ENCODE measurements at regions not wholly inside any gene's neighbourhood (a gene's known extent, or its start where the extent isn't known, plus 50 kb on each side); places are given as distances from the start of the nearest gene placed in this dataset.
"Not testable (repeated sequence)": the region's sequence is repeated elsewhere in the genome, so short reads cannot be mapped to it uniquely, and the experiment has no call there.

GRCh38 chr14:40987481-40987880, 619.2 kb upstream of the LRFN5 start:
- no peaks in the 10 kb centered on the region for H3K9me3 ChIP-seq (ENCODE audit: control insufficient read depth, low read length)
- H3K4me3 ChIP-seq (ENCODE audit: low read length): no peak overlapping the region
- no peaks in the 10 kb centered on the region for H3K27me3 ChIP-seq (replicated peaks; ENCODE audit: control insufficient read depth, insufficient read depth, low read length)
- H3K4me1 ChIP-seq (ENCODE audit: control insufficient read depth, insufficient read depth, low read length): no peaks in the 10 kb centered on the region
- no peak overlapping the region for H3K9ac ChIP-seq (ENCODE audit: low read length)
- DNase-seq (ENCODE audit: low read depth): no peak
- no peaks in the 10 kb centered on the region for H3K36me3 ChIP-seq (ENCODE audit: control insufficient read depth, insufficient read depth, low read length, severe bottlenecking)

- no peak overlapping the region for H3K4me3 ChIP-seq (ENCODE audit: low read length)
- no peaks in the 10 kb centered on the region for H3K27me3 ChIP-seq (replicated peaks; ENCODE audit: control insufficient read depth, insufficient read depth, low read length)
- no peaks in the 10 kb centered on the region for H3K9me3 ChIP-seq (ENCODE audit: control insufficient read depth, low read length)
- H3K4me1 ChIP-seq (ENCODE audit: control insufficient read depth, insufficient read depth, low read length): no peaks in the 10 kb centered on the region
- no peaks in the 10 kb centered on the region for H3K36me3 ChIP-seq (ENCODE audit: control insufficient read depth, insufficient read depth, low read length, severe bottlenecking)
- H3K9ac ChIP-seq (ENCODE audit: low read length): no peak overlapping the region
- no peak for DNase-seq (ENCODE audit: low read depth)
Observed at GRCh38 chr14:40986655-40987054, 620.0 kb upstream of the LRFN5 start.

GRCh38 chr14:40985584-40985983, 621.1 kb upstream of the LRFN5 start:
- Histone ChIP-seq H3K27me3 (replicated peaks; ENCODE audit: control insufficient read depth, insufficient read depth, low read length) (no peaks in the 10 kb centered on the region), H3K4me3 (ENCODE audit: low read length) (no peak overlapping the region), H3K9ac (ENCODE audit: low read length) (no peak overlapping the region), H3K36me3 (ENCODE audit: control insufficient read depth, insufficient read depth, low read length, severe bottlenecking) (no peaks in the 10 kb centered on the region), H3K9me3 (ENCODE audit: control insufficient read depth, low read length) (no peaks in the 10 kb centered on the region), H3K4me1 (ENCODE audit: control insufficient read depth, insufficient read depth, low read length) (no peaks in the 10 kb centered on the region)
- DNase-seq (ENCODE audit: low read depth): no peak

GRCh38 chr14:40983604-40984003, 623.1 kb upstream of the LRFN5 start:
- Histone ChIP-seq H3K4me3 (ENCODE audit: low read length) (no peak overlapping the region), H3K36me3 (ENCODE audit: control insufficient read depth, insufficient read depth, low read length, severe bottlenecking) (no peaks in the 10 kb centered on the region), H3K27me3 (replicated peaks; ENCODE audit: control insufficient read depth, insufficient read depth, low read length) (no peaks in the 10 kb centered on the region), H3K4me1 (ENCODE audit: control insufficient read depth, insufficient read depth, low read length) (no peaks in the 10 kb centered on the region), H3K9me3 (ENCODE audit: control insufficient read depth, low read length) (no peaks in the 10 kb centered on the region), H3K9ac (ENCODE audit: low read length) (no peak overlapping the region)
- DNase-seq (ENCODE audit: low read depth): no peak

- no peak overlapping the region for H3K9ac ChIP-seq (ENCODE audit: low read length)
- DNase-seq (ENCODE audit: low read depth): no peak
- no peak overlapping the region for H3K4me3 ChIP-seq (ENCODE audit: low read length)
- no peaks in the 10 kb centered on the region for H3K36me3 ChIP-seq (ENCODE audit: control insufficient read depth, insufficient read depth, low read length, severe bottlenecking)
- no peaks in the 10 kb centered on the region for H3K9me3 ChIP-seq (ENCODE audit: control insufficient read depth, low read length)
- H3K4me1 ChIP-seq (ENCODE audit: control insufficient read depth, insufficient read depth, low read length): no peaks in the 10 kb centered on the region
- no peaks in the 10 kb centered on the region for H3K27me3 ChIP-seq (replicated peaks; ENCODE audit: control insufficient read depth, insufficient read depth, low read length)
Observed at GRCh38 chr14:40981247-40981646, 625.4 kb upstream of the LRFN5 start.

- H3K27me3 ChIP-seq (replicated peaks; ENCODE audit: control insufficient read depth, insufficient read depth, low read length); H3K4me3 ChIP-seq (ENCODE audit: low read length); H3K4me1 ChIP-seq (ENCODE audit: control insufficient read depth, insufficient read depth, low read length); H3K9ac ChIP-seq (ENCODE audit: low read length); H3K36me3 ChIP-seq (ENCODE audit: control insufficient read depth, insufficient read depth, low read length, severe bottlenecking); DNase-seq (ENCODE audit: low read depth): not testable (repeated sequence)
- peaks cover 11% of the 10 kb centered on the region for H3K9me3 ChIP-seq (ENCODE audit: control insufficient read depth, low read length)
Observed at GRCh38 chr14:40960257-40960656, 646.4 kb upstream of the LRFN5 start.

GRCh38 chr14:40955131-40955505, 651.6 kb upstream of the LRFN5 start:
- Histone ChIP-seq H3K36me3 (ENCODE audit: control insufficient read depth, insufficient read depth, low read length, severe bottlenecking) (no peaks in the 10 kb centered on the region), H3K4me1 (ENCODE audit: control insufficient read depth, insufficient read depth, low read length) (no peaks in the 10 kb centered on the region), H3K4me3 (ENCODE audit: low read length) (no peak overlapping the region), H3K27me3 (replicated peaks; ENCODE audit: control insufficient read depth, insufficient read depth, low read length) (no peaks in the 10 kb centered on the region), H3K9ac (ENCODE audit: low read length) (no peak overlapping the region), H3K9me3 (ENCODE audit: control insufficient read depth, low read length) (peaks cover 2% of the 10 kb centered on the region)
- no peak for DNase-seq (ENCODE audit: low read depth)

GRCh38 chr14:40954448-40955130, 652.1 kb upstream of the LRFN5 start:
- not testable (repeated sequence) for DNase-seq (ENCODE audit: low read depth); H3K9me3 ChIP-seq (ENCODE audit: control insufficient read depth, low read length)

GRCh38 chr14:40944521-40944920, 662.2 kb upstream of the LRFN5 start:
- no peaks in the 10 kb centered on the region for H3K27me3 ChIP-seq (replicated peaks; ENCODE audit: control insufficient read depth, insufficient read depth, low read length)
- no peak overlapping the region for H3K4me3 ChIP-seq (ENCODE audit: low read length)
- no peak for DNase-seq (ENCODE audit: low read depth)
- no peaks in the 10 kb centered on the region for H3K4me1 ChIP-seq (ENCODE audit: control insufficient read depth, insufficient read depth, low read length)
- H3K36me3 ChIP-seq (ENCODE audit: control insufficient read depth, insufficient read depth, low read length, severe bottlenecking): no peaks in the 10 kb centered on the region
- no peaks in the 10 kb centered on the region for H3K9me3 ChIP-seq (ENCODE audit: control insufficient read depth, low read length)
- H3K9ac ChIP-seq (ENCODE audit: low read length): no peak overlapping the region

More at GRCh38 chr14:40954448-40955130, 652.1 kb upstream of the LRFN5 start:
- H3K9ac ChIP-seq (ENCODE audit: low read length); H3K4me1 ChIP-seq (ENCODE audit: control insufficient read depth, insufficient read depth, low read length); H3K4me3 ChIP-seq (ENCODE audit: low read length); H3K36me3 ChIP-seq (ENCODE audit: control insufficient read depth, insufficient read depth, low read length, severe bottlenecking); H3K27me3 ChIP-seq (replicated peaks; ENCODE audit: control insufficient read depth, insufficient read depth, low read length): not testable (repeated sequence)

GRCh38 chr14:40936861-40937260, 669.8 kb upstream of the LRFN5 start:
- H3K9me3 ChIP-seq (ENCODE audit: control insufficient read depth, low read length): no peaks in the 10 kb centered on the region
- H3K4me3 ChIP-seq (ENCODE audit: low read length): no peak overlapping the region
- H3K36me3 ChIP-seq (ENCODE audit: control insufficient read depth, insufficient read depth, low read length, severe bottlenecking): no peaks in the 10 kb centered on the region
- H3K9ac ChIP-seq (ENCODE audit: low read length): no peak overlapping the region
- DNase-seq (ENCODE audit: low read depth): no peak
- H3K4me1 ChIP-seq (ENCODE audit: control insufficient read depth, insufficient read depth, low read length): no peaks in the 10 kb centered on the region
- no peaks in the 10 kb centered on the region for H3K27me3 ChIP-seq (replicated peaks; ENCODE audit: control insufficient read depth, insufficient read depth, low read length)

- no peak for DNase-seq (ENCODE audit: low read depth)
- no peaks in the 10 kb centered on the region for H3K36me3 ChIP-seq (ENCODE audit: control insufficient read depth, insufficient read depth, low read length, severe bottlenecking)
- no peaks in the 10 kb centered on the region for H3K4me1 ChIP-seq (ENCODE audit: control insufficient read depth, insufficient read depth, low read length)
- H3K27me3 ChIP-seq (replicated peaks; ENCODE audit: control insufficient read depth, insufficient read depth, low read length): no peaks in the 10 kb centered on the region
- no peak overlapping the region for H3K9ac ChIP-seq (ENCODE audit: low read length)
- no peaks in the 10 kb centered on the region for H3K9me3 ChIP-seq (ENCODE audit: control insufficient read depth, low read length)
- no peak overlapping the region for H3K4me3 ChIP-seq (ENCODE audit: low read length)
Observed at GRCh38 chr14:40920380-40920779, 686.3 kb upstream of the LRFN5 start.

- Histone ChIP-seq H3K27me3 (replicated peaks; ENCODE audit: control insufficient read depth, insufficient read depth, low read length) (no peaks in the 10 kb centered on the region), H3K4me3 (ENCODE audit: low read length) (no peak overlapping the region), H3K4me1 (ENCODE audit: control insufficient read depth, insufficient read depth, low read length) (no peaks in the 10 kb centered on the region), H3K36me3 (ENCODE audit: control insufficient read depth, insufficient read depth, low read length, severe bottlenecking) (no peaks in the 10 kb centered on the region), H3K9ac (ENCODE audit: low read length) (no peak overlapping the region), H3K9me3 (ENCODE audit: control insufficient read depth, low read length) (no peaks in the 10 kb centered on the region)
- no peak for DNase-seq (ENCODE audit: low read depth)
Observed at GRCh38 chr14:40911141-40911540, 695.5 kb upstream of the LRFN5 start.

Data from adipocyte (in vitro differentiated cells).